HG03432 (cell line): ENCODE measurements at regions not wholly inside any gene's neighbourhood (a gene's known extent, or its start where the extent isn't known, plus 50 kb on each side); places are given as distances from the start of the nearest gene placed in this dataset.

Experiments
- ATAC-seq: cut with Tn5 transposase; IDR thresholded peaks from one replicate; pipeline ENCODE4 v1.9.1; 2021; ENCODE audit warnings: mild to moderate bottlenecking, moderate library complexity; ENCODE audit not compliant: unreplicated experiment

DNA sequence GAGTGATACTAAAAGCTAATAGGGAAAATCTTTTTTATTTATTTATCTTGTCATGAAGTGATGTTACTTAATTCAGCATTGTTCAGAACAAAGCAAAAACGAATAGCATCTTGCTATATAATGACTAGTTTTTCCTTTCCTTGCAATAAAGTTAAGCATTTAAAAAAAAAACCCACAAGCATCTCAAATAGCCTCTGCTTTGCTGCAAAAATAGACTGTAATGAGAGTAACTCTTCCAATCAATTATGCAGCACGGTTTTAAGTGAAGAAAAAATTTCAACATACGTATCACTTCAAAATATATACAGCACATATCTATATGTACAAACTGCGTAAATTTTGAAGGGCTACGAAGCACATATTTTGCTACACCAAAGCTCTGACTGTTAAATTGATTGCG is 153.3 kb upstream of the VRK2 start:
- ATAC-seq = no peak

DNA sequence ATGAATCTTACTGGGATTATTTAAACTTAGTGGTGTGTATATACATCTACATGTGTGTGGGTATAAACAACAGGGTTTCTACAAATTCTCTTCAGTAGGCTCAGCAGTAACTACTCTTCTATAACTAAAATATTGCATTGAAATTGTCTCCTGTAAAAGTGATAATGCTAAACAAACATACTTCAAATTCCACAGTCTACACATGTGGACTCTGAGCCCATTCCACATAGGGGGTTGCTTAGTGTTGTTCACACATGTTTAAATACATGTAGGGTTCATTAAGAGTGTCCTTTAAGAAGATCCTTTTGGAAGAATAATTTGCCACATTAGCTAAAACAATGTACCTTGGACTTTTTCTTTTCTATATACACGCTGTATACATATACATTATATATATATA is 152.8 kb upstream of the VRK2 start:
- ATAC-seq = no peak

DNA sequence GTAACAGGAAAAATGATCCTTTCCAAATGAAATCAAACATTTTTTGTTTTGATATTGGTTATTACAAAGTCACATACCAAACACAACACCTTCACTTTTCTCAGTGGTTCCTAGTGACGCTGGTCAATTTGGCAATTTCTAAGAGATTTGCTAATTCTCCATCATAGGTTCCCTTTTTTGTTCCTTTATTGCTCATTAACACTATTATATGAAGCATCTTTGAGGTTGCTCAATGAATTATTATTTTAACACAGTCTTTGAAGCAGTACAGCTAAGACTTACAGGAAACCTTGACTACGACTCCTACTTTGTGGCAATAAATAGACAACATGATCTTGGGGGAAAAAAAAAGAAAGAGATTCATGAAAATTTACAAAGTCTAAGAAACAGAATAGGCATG is 152.2 kb upstream of the VRK2 start:
- no peak for ATAC-seq

DNA sequence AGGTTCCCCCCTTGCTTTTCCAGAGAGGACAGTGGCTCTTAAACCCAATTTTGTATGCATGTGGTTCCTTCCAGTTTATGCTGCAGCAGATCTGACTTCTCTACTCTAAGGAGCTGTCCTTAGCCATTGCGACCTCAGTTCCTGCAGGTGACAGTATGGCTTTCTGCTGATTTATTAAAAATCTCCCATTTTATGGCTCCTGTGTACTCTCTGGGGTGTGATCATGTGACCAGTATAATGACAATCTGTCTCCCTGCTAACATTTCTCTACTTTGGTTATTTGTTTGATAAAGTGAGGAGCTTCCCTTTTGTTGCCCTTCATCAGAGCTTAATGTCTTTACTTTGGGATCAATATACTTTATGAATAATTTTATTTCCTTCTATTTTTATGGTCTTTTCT is 148.7 kb upstream of the VRK2 start:
- no peak for ATAC-seq

DNA sequence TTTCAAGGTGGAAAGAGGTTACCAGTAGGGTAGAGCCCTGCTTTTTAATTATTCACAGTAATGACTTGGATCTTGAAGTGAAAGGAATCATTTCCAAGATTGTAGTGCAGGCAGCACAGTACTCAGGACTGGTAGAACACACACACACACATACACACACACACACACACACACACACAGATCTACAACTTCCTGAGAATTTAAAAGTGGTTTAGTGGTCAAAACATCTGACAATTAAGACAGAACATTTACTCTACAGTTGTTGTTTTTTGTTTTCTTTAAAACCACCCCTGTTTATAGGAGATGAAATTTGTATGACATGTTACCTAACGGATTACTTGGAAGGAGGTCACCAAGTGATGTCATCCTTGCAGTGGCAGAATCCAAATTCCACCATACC is 146.7 kb upstream of the VRK2 start:
- ATAC-seq = no peak

DNA sequence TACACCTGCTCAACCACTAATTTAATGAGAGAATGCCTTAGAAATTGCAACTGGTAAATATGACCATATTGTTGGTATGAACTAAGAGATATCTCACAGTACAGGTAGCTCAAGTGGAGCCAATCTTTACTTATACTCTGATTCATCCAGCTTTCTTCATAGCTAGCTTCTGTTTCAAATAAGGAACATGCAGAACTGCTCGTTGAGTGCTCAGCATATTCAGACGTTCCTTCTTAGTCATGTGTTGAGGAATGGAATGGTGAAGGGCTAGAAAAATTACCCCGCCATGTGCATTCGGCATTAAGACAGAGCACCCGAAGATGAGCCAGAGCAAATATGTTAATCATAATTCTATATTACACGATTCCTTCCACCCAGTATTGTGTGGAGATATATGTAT is 144.0 kb upstream of the VRK2 start:
- ATAC-seq = no peak

DNA sequence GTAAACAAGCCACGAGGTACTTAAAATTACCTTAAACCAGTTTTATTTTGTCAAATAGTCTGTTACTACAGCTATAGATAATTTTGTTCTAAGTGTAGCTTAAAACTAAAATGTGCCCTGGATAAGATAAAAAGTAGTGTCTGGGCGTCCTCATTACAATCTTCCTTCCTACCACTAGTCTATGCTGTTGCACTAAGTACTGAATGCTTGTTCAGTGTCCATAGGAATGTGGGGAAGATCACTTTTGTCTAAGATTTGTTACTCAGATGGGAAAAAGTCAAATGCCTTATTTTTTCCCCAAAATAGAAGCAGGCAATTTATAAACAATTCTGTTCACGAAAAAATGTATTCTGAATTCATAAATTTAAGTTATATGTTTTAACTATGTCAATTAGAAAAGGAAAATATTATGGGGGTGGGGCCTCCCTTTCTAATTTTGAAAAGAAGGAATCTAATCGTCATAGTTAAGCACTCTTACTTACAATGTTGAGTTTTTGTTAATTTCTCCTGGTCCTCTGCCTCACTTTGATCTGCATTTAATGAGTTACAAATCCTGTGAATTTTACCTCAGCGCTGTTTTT is 140.4 kb upstream of the VRK2 start:
- peak; percentile 74 for ATAC-seq

DNA sequence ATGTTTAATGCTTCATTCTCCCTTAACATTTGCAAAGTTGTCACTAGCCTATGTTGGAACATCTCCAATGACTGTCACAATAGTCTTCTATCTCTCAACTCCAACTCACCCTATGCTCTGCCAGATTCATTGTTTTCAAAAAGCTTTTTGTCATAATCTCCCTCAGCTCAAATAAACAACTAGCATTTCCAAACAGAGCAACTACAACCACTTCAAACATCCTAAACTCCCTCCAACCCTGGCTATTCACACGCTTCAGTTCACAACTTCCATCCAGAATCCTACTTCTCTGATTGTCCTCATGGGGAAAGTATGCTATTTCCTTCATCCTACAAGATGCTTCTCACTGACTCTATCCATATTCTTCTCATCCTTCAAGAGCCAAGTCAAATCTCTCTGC is 139.2 kb upstream of the VRK2 start:
- no peak for ATAC-seq

DNA sequence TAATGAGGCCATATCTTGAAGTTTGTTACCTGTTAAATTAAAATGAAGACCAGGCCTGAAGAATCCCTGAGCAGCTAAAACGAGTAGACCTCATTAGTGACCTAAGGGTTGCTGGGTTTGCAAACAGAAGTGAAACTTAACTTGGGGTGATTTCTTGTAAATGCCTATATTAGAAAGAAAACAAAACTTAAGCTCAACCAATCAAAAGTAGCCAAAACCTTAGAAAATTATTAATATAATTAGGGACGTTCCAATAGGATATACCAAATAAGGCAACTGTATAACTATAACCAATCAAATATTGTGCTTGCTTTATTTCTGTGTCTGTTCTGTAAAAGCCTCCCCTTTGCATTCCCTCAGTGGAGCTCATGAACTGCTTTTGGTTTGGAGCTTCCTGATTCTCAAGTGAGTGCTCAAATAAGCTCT is 137.9 kb upstream of the VRK2 start:
- peak; percentile 85 for ATAC-seq

DNA sequence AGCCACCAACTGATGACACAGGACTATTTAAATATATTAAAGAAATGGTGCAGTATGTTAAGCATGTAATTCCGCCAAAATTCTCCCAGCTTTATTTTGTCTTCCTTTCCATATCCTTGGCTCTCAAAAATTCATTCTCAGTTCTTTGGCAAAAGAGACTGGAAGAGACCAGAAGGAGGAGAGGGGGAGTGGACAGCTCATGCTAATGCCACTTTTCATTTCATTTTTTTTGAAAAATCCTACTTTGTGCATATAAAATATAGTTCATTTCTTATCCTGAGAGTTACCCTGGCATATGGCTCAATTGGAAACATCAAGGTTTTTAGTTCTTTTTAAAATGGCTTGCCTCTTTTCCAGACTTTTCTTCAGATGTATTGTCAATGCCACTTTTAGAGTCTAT is 128.5 kb upstream of the VRK2 start:
- ATAC-seq = no peak

DNA sequence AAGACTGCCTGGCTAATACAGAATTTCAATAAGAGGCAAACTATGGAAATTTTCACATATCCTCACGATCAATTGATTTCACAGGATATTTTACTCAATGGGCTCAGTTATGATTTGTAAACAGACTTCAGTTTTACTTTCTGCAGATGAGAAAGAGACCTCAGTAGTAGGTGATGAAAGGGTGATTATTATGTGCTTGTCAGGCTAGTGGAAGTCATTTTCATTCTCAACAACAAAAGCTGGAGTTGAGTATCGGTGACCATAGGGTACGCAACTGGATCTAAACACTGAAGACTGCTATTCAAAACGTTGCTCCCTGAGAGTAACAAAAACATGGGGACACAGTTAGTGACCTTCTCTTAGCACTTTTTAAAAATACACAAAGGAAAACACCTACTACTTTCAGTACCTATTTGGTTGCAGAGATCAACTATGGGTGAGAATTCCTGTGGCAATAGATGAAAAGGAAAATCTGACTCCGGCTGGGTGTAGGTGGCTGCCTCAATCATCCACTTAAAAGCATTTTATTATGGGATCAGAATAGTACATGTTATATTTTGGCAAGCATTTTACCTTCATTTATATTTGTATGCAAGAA is 126.2 kb upstream of the VRK2 start:
- peak; percentile 57 for ATAC-seq

DNA sequence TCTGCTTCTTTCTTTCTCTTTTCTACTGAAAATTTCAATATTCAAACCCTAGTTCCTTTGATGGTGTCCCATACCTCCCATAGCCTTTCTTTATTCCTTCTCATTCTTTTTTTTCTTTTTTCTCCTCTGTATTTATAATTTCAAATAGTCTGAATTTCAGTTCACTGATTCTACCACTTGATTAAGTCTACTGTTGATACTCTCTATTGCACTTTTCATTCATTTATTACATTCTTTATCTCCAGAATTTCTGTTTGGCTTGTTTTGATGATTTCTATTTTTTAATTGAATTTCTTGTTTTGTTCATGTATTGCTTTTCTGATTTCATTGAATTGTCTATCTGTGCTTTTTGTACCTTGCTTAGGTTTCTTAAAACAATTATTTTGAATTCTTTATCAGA is 111.9 kb upstream of the VRK2 start:
- no peak for ATAC-seq

DNA sequence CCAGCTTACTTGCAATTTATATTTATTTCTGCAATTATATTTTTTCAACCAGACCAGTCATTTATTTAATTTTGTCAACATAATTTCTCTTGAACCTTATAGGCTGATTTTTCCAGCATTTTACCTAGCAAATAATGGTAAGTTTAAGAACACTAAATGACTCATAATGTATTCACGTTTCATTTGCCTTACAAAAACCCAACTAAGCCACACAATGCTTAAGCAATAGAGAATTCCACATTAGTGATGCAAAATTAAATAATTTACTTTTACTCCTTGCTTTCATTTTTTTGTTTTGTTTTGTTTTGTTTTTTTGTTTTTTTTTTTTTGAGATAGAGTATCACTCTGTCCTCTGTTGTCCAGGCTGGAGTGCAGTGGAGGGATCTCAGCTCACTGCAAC is 110.4 kb upstream of the VRK2 start:
- ATAC-seq = no peak

DNA sequence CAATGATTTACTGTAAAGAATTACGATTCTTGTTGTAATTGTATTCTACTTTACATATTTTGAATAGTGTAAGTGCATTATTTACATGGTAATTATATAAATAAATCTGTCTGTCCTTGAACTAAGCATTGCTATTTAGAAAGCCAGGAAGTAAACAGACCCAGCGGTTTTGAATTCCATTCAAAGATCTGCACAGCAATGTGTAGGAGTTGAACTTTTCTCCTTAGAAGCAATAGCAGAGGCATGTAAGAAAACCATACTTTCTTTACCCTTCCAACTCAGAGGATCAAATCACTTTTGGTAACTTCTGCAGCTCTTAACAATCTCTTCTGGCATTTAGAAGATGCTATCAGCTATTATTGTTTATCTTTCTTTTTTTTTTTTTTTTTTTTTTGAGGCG is 109.2 kb upstream of the VRK2 start:
- no peak for ATAC-seq

DNA sequence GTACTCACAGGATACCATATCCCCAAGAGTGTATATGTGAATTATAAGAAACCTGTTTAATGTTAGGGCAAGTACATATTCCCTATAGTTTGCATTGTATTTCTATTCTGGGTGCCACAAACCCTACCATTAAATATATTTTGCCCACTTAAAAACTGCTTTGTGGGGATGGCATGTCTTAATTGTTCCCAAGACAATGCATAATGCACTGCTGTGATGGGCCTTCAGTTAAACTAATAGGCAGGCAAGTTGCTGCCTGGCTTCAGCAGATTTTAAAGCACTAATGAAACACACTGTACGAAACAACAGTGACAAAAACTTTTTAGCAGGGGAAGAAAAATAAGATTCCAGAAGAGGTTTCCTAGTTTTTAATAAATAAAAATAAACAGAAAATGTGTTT is 104.8 kb upstream of the VRK2 start:
- no peak for ATAC-seq

DNA sequence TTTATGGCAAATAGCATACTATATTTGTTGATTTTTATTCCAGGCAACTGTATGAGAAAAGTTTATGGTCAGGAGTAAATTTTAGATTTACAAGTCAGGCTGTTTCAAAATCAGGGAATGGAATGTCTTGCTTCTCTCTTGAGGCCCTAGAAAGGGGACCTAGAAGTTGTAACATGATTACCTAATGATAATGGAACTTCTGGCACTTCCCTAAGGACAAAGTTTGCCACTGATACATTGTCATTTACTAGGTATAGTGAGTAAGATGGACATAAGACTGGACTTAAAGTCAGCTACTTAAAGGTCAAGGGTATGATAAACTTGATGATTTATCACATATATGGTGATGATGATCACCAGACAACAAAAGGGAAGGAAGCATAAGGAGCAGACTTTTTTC is 103.3 kb upstream of the VRK2 start:
- ATAC-seq = no peak

DNA sequence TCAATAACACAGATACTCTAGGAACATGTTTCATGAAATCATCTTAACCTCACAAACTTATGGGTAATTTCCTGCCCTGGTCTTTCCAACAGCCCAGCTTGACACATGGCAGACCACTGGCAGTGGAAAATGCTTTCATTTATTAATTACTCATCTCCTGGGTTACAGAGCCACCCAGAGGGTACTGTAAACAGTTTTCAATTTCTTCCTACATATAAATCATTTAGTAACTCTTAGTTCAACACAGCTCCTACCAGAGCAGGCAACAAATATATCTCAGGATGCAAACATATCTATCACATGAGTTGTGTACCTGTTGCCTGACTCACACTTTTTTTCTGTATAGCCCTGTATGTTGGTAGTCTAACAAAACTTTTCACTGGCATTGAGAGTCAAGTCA is 99.2 kb upstream of the VRK2 start:
- no peak for ATAC-seq

DNA sequence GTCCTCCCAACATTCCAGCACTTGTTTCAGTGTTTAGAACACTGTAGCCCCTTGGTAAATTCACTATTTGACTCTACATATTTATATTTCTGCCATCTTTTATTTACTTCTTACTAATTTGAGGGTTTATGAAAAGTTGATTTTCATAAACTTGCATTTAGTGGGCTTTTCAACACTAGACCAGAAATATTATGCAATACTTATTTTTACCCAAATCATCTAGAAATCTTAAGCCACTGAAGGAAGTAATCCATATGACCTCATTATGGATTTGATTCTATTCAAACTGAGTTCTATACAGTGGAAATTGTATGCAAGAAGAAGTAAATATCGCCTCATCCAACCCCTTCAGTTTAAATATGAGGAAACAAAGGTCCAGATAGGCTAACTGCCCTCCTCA is 92.6 kb upstream of the VRK2 start:
- no peak for ATAC-seq

DNA sequence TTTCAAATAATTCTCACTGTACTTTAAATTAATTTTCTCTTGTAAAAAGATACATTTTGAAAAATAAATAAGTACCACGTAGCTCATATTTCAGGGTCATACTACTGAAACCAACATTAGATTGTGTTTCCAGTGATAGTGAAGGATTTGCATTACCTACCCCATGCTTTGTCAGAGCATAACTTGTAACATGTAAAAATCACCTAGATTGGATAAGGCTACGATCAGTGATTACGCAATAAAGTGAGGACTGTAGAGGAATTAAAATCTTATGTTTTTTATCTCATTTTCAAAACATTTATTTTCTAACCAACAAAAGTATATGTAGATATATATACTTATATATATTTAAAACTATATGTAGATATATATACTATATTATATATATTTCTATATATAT is 89.4 kb upstream of the VRK2 start:
- ATAC-seq = no peak

DNA sequence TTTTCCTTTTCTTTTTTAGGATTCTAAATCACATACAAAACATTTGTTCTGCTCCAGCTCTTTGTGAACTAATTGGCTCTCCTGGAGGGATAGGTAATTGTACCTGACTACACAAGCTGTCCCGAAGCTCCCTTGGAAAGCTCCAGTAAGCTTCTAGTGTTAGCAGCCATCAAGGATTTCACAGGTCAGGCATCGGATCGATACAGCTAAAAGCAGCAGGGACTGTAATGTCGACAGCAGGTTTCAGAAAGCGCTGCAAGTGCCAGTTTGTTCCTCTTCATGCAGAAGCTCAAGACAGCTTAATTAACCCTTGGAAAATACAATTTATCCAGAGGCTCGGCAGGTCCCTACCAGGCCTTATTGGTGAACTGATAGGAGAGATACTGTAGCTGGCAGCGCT is 87.2 kb upstream of the VRK2 start:
- no peak for ATAC-seq

DNA sequence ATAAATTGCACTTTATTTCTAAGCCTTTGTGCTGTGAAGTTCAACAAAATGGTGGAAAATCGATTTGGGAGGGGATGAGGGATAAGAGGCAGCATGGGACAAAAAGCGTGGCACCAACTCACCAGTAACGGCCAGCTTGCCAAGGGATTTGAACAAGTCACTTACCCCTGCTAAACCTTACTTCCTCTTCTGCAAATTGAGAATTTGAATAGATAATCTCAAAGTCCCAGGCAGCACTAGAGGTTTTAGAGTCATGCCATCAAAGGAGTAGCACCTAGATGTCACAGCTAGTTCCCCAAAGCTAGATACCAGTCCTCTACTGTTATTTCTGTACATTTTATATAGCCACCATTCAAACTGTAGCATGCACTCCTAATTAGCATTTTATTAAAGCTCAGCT is 83.7 kb upstream of the VRK2 start:
- ATAC-seq = no peak

DNA sequence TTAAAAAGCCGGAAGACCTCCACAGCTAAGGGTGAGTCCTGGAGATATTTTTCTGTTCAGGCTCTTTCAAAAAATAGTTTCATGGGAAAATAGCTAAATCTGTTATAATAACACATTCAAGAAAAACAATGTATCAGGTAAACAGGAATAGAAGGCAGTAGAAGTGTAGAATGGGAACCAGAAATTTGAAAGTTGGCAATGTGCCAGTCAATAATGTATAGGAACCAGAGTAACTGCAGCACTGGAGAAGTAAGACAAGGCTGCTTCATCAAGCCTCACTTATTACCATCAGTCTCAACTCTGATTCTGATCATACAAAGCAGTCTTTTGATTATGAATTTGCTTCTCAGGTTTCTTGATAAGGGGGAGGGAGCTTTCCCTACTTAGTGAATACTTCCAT is 81.4 kb upstream of the VRK2 start:
- ATAC-seq = no peak

DNA sequence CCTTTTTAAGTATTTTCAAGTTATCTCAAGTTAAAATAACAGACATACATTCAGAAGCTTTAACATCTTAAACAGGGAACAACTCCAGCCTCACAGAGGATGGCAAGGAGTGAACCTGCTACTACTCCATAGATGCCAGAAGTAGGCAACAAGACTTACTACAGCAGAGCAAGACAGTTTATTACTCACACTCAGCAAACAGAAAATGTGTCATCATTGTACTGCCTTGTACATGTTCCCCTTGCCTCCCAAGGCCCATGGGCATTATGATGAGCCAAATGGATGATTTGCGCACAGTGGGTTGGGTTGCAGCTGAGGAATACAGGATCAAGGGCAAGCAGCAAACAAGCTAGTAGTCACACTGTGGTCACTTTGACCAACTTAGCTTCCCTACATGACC is 80.6 kb upstream of the VRK2 start:
- ATAC-seq = no peak
